ENCODE measurements at regions not wholly inside any gene's neighbourhood (a gene's known extent, or its start where the extent isn't known, plus 50 kb on each side); places are given as distances from the start of the nearest gene placed in this dataset.
"Not testable (repeated sequence)": the region's sequence is repeated elsewhere in the genome, so short reads cannot be mapped to it uniquely, and the experiment has no call there.

DNA sequence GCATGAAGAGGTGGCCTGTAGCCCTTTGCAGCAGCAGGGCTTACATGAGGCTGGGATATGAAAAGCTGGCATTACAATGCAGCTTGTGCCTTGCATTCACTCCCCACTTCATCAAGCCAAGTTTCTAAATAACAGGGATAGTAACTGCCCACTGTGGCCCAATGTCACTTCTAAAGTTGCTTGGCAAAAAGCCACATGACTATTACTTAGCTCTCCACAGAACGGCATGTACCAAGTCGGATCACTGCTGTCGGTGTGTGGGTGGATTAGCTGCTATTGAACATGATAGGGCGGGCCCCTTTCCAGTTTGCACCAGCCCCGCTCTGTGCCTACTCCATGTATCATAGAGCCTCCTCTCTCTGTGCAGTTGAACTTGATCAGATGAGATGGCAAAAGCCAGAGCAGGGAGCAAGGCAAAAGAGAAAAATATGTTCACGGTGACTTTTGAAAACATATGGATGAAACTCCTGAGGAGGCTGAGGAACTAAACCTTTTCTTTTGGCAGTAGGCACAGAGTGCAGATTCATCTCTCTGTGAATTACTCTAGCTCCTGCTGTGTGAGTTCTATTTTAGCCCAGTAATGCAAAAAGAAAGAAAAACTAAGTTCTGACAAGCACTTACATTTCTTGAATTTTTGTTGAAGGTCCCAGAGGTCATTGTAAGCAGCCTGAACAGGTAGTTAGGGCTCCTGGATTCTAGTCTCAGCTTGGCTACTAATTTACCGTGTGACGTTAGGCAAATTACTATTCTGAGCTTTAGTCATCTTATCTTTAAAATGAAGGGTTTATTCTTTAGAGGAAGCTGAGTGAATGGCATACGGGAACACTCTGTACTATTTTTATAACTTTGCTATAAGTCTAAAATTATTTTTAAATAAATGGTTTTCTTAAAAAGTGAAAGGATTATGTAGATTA is 125.6 kb upstream of the NBPF9 start:
- DNase-seq (ENCODE audit: low read depth in 2 of 2, low spot score in 1 of 2) = not testable (repeated sequence)

DNA sequence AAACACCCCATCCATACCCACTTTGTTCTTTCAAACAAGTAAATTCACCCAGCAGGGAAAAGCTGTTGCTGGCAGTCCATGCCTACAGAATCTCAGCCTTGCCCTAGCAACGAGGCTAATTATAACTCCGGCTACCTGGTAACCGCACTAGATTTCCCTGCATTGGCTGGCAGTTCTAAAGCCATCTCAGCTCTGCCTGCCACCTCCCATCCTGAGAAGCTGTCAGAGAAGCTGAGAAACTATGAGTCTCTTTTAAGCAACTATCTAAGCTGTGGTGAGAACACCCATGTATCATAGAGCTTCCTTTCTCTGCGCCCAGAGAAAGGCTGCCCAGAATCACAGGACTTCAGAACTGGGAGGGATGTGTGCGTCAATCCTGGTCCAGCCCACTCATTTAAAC is 126.5 kb upstream of the NBPF9 start:
- not testable (repeated sequence) for DNase-seq (ENCODE audit: low read depth in 2 of 2, low spot score in 1 of 2)

DNA sequence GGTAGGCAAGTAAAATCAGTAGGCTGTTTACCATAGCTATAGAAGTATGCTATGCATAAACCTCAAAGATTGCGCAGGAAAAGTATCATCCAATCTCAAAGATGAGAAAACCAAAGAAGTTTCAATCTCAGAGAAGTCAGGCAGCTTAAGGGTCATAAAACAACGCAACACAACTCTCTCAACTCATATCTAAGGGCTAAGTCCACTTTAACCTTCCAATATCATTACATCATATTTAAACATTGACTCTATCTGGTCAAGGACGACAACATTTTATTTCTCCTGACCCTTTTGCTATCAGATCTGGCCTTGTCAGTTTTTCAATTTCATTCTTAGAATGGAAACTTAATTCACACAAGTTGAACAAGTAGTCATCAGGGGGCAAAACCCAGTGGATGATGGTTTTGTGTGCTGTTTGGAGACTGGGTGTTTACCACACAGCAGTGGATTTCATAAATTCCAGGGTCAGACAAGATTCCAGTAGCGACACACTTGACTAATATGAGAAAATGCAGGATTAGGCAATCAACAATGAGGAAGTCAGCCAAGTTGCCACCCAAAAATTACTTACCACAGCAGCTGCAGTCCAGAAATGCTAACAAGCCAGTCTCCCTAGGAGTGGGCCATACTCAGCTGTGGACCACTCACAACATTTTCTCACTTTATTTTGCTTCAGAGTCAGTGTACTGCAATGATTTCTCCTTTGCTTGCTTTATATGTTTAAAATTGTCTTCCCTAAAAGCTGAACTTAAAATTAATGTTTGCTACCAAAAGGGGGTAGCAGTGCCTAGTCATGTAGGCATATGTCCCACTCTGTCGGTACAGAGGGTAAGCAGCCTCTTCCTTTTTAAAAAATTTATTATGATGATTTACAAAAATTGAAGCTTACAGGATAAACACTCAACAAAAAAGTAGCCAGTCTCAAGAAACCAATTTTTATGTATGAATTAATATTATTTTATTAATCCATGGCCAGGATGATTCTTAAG is 131.9 kb upstream of the NBPF9 start:
- DNase-seq (ENCODE audit: low read depth in 2 of 2, low spot score in 1 of 2) = not testable (repeated sequence)

DNA sequence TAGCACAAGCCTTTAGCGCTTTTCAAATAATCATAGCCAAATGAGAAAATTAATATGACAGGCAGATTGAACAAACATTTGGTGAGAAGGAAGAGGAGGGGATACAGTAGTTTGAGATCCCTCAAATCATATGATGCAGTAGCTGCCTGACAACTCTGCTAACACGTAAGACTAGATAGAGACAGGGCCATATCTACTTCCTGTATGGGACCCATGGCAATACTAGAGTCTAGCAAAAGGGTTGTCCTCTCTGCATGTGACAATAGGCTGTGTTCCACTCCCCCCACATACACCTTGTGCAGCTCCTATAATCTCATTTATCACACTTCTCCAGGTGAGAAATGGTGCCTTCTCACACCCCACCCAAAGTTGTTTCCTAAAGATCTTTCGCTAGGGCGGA is 134.2 kb upstream of the NBPF9 start:
- not testable (repeated sequence) for DNase-seq (ENCODE audit: low read depth in 2 of 2, low spot score in 1 of 2)

DNA sequence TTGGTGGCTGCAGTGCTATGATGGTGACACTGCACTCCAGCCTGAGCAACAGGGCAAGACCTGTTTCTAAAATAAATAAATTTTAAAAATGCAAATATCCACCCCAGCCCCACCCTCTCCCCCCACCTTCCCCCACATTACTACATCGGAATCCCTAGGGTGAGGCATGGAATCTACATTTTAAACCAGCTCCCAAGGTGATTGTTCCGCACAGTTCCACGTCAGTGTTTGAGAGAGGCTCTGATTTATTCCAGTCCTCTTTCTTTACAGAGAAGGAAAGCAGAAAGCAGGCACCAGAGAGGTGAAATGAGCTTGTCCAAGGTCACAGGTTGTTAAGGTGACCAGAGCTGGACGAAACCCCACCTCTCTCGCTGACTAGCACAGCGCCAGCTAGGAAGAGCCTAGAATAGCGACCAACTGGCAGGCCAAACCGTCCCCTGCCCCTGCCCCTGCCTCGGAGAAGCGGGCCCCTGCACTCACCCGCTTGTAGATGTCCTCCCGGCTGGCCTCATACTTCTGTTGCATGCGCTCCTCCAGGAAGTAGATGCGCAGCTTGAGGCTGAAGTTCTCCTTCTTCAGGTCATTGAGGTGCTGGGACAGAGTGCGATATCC is 136.7 kb upstream of the NBPF9 start:
- not testable (repeated sequence) for DNase-seq (ENCODE audit: low read depth in 2 of 2, low spot score in 1 of 2)

DNA sequence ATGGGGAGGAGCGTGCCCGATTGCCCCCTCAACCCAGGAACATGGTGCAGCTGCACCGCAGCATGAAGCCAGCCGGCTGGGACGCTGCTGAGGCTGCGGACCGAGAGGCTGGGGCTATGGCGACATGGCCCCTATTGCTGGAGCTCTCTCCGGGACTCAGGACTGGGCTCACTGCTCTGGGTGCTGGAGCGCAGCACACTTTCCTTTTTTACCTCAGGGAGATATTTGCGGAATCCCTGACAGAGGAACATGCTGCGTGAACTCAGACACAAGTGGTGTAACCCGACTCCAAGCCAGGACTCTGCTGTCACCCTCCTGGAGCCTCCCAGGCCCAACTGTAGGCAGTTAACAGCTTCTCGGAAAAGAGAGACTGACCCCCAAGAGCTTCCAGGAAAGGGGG is 137.2 kb upstream of the NBPF9 start:
- not testable (repeated sequence) for DNase-seq (ENCODE audit: low read depth in 2 of 2, low spot score in 1 of 2)

DNA sequence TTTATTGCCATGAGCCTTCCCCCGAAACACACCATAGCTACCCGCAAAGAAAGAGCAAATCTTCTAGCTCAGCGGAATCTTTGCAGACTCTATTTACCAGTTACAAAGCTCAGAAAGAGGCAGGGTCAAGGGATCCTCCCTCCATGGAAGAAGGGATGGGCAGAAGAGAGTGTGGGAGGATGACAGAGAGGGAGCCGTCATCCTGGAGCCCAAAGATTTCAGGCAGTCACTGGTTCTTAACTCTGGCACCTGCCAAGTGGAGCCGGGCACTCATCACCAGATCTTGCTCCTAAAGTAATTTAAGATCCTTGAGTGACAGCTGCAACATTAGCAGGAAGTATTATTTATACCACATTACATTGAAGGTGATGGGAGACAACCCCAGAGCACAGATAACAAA is 137.9 kb upstream of the NBPF9 start:
- not testable (repeated sequence) for DNase-seq (ENCODE audit: low read depth in 2 of 2, low spot score in 1 of 2)

DNA sequence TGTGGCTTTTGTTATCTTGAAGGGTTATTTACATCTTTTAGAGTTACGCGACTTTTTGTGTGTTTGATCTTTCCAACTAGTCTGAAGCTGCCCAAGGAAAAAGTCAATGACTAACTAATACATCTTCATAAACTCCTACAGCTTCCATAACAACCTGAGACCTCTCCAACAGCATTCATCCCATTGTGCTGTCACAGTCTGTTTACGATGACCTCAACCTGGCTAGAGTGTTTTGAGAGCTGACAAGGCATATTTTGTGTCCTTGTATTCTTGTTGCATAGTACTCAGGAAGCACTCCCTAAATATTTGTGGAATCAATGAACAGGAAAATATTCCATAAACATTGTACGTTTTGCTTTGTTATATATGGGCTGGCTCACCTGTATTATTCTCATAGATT is 140.2 kb upstream of the NBPF9 start:
- not testable (repeated sequence) for DNase-seq (ENCODE audit: low read depth in 2 of 2, low spot score in 1 of 2)

DNA sequence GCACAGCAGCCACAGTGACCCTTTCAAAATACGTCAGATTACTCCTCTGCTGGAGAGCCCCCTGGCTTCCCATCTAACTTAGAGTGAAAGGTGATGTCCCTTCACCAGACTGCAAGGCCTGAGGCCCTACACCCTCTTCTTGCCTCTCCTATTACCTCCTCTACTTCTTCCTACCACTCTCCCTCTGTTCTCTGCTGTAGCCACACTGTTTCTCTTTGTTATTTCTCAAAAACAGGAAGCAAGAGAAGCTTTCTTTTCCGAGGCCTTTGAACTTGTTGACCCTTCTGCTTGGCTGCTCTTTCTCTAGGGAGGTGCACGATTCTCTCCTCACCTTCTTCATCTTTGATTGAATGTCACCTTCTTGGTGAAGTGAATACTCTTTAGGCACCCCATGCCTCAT is 141.3 kb upstream of the NBPF9 start:
- DNase-seq (ENCODE audit: low read depth in 2 of 2, low spot score in 1 of 2) = not testable (repeated sequence)

DNA sequence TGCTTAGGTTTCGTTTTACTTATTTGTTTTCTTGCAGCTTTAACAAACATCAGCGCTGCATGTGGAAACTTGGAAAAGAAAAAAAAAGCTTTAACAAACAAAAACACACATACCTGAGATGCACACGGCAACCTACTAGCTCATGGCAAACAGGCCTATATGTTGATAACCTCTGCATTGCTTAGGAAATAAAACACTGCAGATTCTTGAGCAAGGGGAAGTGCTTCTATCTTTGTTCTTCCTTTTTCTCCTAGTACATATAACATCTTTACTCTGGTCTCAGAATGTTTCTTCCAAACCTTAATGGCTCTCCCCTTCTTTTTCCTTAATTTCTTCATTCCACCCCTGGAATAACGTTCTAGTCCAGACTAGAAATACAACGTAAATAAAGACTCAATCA is 142.9 kb upstream of the NBPF9 start:
- not testable (repeated sequence) for DNase-seq (ENCODE audit: low read depth in 2 of 2, low spot score in 1 of 2)

DNA sequence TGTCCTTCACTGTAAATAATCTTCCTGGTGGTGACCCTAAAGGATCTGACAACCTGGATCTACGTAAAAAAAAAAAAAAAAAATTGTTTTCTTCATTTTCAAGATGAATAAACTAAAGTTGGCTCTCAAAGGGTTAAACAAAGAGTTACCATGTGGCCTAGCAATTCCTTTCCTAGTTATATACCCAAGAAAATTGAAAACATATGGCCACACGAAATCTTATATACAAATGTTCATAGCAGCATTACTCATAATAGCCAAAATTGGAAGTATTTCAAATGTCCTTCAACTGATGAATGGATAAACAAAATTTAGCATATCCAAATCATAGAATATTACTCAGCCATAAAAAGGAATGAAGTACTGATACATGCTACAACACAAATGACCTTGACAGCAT is 145.3 kb upstream of the NBPF9 start:
- DNase-seq (ENCODE audit: low read depth in 2 of 2, low spot score in 1 of 2) = not testable (repeated sequence)

DNA sequence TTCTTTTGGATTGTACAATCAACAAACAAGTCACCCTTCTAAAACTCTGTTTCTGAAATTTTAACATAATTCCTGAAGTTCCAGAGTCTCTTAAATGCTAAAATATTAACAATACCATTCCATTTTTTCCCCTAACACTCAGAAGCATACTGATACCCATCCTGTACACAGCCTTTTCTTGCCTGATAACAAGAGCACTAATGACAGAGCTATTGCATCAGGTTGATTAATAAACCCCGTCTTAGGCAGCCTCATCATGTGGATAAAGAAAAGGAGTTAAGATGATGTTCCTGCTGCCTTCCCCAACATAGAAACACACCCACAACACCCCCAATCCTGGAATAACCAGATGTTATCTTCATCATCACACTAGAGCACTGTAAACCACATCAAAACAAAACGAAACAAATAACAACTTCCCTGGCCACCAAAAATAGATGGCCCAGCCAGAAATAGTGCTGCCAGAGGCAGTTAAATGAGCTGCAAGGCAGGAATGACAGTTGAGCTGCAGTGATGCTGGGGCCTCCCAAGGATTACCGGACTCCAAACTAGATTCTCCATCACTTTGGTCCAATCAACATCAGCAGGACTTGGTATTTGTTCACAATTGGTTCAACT is 146.6 kb upstream of the NBPF9 start:
- not testable (repeated sequence) for DNase-seq (ENCODE audit: low read depth in 2 of 2, low spot score in 1 of 2)

DNA sequence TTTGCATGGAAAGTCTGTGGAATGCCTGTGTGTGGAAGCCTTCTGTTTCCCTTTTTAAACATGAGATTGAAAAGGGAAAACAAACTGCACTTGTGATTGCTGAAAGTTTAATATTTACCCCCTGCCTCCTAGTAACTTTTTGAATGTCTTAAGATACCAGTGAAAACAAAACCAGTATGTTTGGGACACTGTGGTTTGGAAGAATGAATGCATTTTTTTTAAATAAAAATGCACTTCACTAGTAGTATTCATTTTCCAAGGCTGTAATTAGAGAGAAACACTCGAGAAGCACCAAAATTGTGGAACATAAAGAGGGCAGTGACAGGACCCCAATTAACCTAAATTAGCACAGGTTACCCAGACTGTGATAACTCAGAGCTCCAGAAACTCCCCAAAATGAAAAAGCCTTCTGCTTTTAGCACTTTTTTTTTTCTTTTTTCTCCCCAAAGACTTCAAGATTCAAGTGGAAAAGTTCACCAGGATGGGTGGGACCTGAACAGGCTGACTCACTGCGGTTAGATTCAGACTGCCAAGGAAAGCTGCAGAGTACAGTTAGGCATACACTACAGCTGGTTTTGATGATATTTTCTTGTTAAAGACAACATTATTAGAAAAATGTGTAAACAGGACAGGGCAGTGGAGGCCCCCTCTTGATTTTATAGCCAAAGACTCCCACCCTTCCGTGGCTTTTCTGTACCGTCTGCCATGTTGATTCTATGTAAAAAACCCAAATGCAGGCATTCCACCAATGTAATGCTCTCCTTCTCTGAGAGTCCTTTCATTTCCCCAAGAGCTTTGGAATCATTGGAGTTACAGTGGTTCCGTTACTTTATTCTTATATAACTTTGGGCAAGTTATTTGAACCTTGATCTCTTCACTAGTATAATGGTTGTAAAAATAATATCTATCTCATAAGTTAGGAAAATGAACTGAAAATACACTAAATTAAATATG is 151.8 kb upstream of the NBPF9 start:
- not testable (repeated sequence) for DNase-seq (ENCODE audit: low read depth in 2 of 2, low spot score in 1 of 2)

DNA sequence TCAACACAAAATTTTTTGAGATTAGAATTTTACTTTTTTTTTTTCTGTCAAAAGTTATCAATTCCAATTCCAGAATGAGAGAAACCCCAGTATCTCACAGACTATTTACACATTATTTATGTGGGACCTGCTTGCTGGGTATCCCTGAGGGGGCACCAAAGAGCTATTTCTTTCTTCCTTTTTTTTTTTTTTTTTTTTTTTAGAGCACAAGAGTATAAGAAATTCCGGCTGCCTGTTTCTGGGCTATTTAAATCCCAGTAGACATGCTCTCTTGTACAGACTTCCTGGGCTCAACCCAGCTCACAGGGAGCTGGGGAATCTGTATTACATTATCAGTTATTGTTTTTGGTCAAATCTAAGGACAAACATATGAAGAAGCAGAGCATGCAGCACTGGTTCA is 156.9 kb upstream of the NBPF9 start:
- DNase-seq (ENCODE audit: low read depth in 2 of 2, low spot score in 1 of 2) = not testable (repeated sequence)

DNA sequence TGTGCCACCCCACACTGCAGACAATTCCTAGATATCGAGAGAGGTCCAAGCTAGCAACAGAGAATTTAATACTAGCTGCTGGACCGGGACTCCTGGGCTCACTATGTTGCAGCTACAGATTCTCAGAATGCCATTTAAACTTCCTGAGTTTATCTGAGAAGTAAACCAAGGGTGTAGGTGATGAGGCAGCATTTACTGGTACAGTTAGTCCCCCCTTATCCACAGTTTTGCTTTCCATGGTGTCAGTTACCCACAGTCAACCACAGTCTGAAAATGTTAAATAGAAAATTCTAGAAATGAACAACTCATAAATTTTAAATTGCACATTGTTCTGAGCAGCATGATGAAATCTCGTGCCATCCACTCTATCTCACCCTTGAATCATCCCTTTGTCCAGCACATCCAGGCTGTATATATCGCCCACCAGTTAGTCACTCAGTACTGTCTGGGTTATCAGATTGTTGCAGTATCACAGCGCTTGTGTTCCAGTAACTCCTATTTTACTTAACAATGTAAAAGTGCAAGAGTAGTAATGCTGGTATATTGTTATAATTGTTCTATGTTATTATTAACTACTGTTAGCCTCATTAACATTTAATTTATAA is 157.5 kb upstream of the NBPF9 start:
- DNase-seq (ENCODE audit: low read depth in 2 of 2, low spot score in 1 of 2) = not testable (repeated sequence)

DNA sequence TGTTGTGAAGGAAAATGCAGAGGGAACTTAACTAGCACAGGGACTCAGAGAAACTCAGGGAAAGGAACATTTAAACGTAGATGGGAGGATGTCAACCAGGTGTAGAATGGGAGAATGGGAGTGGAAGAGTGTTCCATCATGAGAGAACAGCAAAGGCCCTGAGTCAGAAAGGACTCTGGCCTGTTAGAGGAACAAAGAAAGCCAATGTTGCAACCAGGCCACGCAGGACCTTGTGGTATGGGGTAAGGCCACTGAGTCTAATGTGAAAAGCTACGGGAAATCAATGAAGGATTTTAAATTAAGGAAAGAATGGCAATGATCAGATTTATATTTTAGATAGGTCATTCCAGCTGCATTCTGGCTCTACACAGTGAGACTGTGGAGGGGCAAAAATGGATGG is 163.9 kb upstream of the NBPF9 start:
- not testable (repeated sequence) for DNase-seq (ENCODE audit: low read depth in 2 of 2, low spot score in 1 of 2)

DNA sequence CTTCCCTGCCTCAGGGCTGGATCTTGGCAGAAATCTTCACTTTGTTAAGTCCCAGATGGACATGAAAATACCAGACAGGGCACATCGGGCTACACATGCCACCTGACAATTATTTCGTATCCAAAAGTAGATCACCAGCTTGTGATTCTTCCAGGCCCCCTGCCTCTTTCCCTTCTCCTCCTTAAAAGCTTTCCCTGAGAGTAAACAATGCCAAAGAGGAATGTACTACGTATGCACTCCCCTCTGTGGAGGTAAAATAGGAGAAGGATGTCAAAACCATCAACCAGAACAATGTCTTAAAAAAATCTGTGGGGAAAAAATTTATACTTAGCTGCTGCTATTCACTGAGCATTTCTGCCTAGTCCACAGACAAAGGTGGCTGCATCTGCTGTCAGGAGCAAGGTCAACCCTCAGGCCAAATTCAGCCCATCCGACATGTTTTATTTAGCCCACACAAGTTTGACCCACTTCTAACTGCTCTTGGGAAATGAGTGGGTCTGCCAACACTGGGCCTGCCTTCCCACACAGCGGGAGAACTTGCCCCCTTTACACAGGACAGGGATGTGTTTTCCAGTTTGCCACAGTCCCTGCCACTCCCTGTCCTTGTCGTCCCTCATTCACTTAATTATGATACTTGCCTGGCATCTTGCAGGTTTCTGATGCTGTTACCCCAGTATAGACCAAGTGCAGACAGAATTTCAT is 165.8 kb upstream of the NBPF9 start:
- DNase-seq (ENCODE audit: low read depth in 2 of 2, low spot score in 1 of 2) = not testable (repeated sequence)

DNA sequence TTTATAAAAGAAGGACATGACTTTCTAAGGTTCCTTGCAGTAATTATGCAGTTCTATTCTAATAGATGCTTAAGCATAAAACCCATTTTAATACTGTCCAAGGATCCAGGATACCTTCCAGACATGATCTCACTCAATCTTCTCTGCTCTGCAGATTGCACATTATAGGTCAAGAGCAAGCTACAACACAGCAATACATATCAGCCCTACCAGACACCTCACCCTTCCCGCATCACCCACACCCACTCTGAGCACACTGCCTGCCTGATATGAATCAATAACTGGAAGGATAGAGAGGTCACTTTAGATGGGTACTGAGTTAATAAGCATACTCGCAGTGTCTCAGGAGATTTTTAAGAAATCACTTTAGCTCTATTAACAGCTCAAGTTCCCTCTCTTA is 166.5 kb upstream of the NBPF9 start:
- DNase-seq (ENCODE audit: low read depth in 2 of 2, low spot score in 1 of 2) = not testable (repeated sequence)

DNA sequence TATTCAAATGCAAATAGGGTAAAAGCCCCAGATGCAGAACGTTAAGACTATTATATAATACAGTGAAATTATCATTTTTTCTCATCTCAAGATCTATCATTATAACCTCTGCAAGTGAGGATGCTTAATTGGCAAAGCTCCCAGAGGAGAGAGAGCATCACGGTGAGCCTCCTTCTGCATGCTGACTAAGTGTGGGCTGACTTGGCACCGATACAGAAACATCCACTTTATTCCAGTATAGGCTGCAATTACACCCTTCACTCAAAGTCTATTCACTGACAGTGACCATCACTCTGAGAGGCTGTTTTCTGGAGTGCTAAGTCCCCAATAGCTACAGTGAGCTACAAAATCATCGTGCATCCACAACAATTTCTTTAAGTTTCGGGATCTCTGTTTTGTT is 171.1 kb upstream of the NBPF9 start:
- not testable (repeated sequence) for DNase-seq (ENCODE audit: low read depth in 2 of 2, low spot score in 1 of 2)

All from stimulated activated CD8-positive, alpha-beta memory T cell treated with anti-CD3 and anti-CD28 coated beads, Interleukin-4, amount 100 ng/mL, for 1 hour (primary cell).